GM23338 (cell line): ENCODE measurements at regions not wholly inside any gene's neighbourhood (a gene's known extent, or its start where the extent isn't known, plus 50 kb on each side); places are given as distances from the start of the nearest gene placed in this dataset.

ENCODE experiments used
- ATAC-seq: fragments of 200-7000 bp; cut with Tn5 transposase; 3 replicates; pipeline ENCODE4 v1.9.1; 2020
- DNase-seq: peaks from one replicate; pipeline ENCODE4 v3.0.0-alpha.2; 2015; ENCODE audit warnings: low spot score
- H2AFZ ChIP-seq: fragments of 200-600 bp; sonication (generic); 2 replicates; pipeline ENCODE4 v1.8.0; 2016; ENCODE audit warnings: antibody characterized with exemption, mild to moderate bottlenecking, moderate library complexity
- H3F3A ChIP-seq: fragments of 200-600 bp; sonication (generic); replicated peaks from 2 replicates; pipeline ENCODE4 v1.8.0; 2017; ENCODE audit warnings: antibody characterized with exemption, mixed run types, low read depth
- H3K27ac ChIP-seq: fragments of 200-600 bp; sonication (generic); 2 replicates; pipeline ENCODE4 v1.6.1; 2016; ENCODE audit warnings: low read depth
- H3K27me3 ChIP-seq: fragments of 200-600 bp; sonication (generic); 2 replicates; pipeline ENCODE4 v1.8.0; 2016; ENCODE audit warnings: mild to moderate bottlenecking, mixed run types, moderate library complexity; ENCODE audit not compliant: insufficient read depth
- H3K36me3 ChIP-seq: fragments of 200-600 bp; sonication (generic); 2 replicates; pipeline ENCODE4 v1.8.0; 2016; ENCODE audit warnings: mild to moderate bottlenecking; ENCODE audit not compliant: insufficient read depth
- H3K4me1 ChIP-seq: fragments of 200-600 bp; sonication (generic); 2 replicates; pipeline ENCODE4 v1.8.0; 2016; ENCODE audit warnings: mild to moderate bottlenecking, moderate library complexity; ENCODE audit not compliant: insufficient read depth
- H3K4me2 ChIP-seq: fragments of 200-600 bp; sonication (generic); 2 replicates; pipeline ENCODE4 v1.7.1; 2017; ENCODE audit warnings: mixed run types
- H3K4me3 ChIP-seq: fragments of 200-600 bp; sonication (generic); 2 replicates; pipeline ENCODE4 v1.6.1; 2016; ENCODE audit warnings: mixed run types
- H3K79me2 ChIP-seq: fragments of 200-600 bp; sonication (generic); replicated peaks from 2 replicates; pipeline ENCODE4 v1.8.0; 2017; ENCODE audit warnings: mild to moderate bottlenecking; ENCODE audit not compliant: insufficient read depth
- H3K9me2 ChIP-seq: fragments of 200-600 bp; sonication (generic); 2 replicates; pipeline ENCODE4 v1.8.0; 2017; ENCODE audit not compliant: insufficient read depth
- H4K20me1 ChIP-seq: fragments of 200-600 bp; sonication (generic); replicated peaks from 2 replicates; pipeline ENCODE4 v1.8.0; 2017; ENCODE audit warnings: mild to moderate bottlenecking; ENCODE audit not compliant: insufficient read depth
- H3K27ac Mint-ChIP-seq: 2 replicates; pipeline ENCODE4 v1.8.0; 2020; ENCODE audit warnings: inconsistent platforms, mild to moderate bottlenecking, moderate library complexity, mixed read lengths
- H3K27me3 Mint-ChIP-seq: 3 replicates; pipeline ENCODE4 v1.8.0; 2022; ENCODE audit warnings: low read depth, mild to moderate bottlenecking, moderate library complexity, mixed read lengths, inconsistent platforms; ENCODE audit not compliant: insufficient read depth, poor library complexity
- H3K36me3 Mint-ChIP-seq: 3 replicates; pipeline ENCODE4 v1.8.0; 2021; ENCODE audit warnings: low read depth, mild to moderate bottlenecking, inconsistent platforms, moderate library complexity, mixed read lengths
- H3K4me1 Mint-ChIP-seq: 3 replicates; pipeline ENCODE4 v1.8.0; 2020; ENCODE audit warnings: mild to moderate bottlenecking, inconsistent platforms, mixed read lengths
- H3K4me3 Mint-ChIP-seq: 3 replicates; pipeline ENCODE4 v1.8.0; 2021; ENCODE audit warnings: moderate library complexity, mild to moderate bottlenecking, inconsistent platforms, mixed read lengths
- H3K9me3 Mint-ChIP-seq: 3 replicates; pipeline ENCODE4 v1.8.0; 2020; ENCODE audit warnings: moderate library complexity, mild to moderate bottlenecking, inconsistent platforms, mixed read lengths
- EZH2 ChIP-seq: fragments of 200-600 bp; sonication (generic); IDR thresholded peaks from one replicate; pipeline ENCODE4 v1.8.0; 2017; ENCODE audit warnings: antibody characterized with exemption, mild to moderate bottlenecking, low read depth; ENCODE audit not compliant: unreplicated experiment
- POLR2AphosphoS5 ChIP-seq: IDR thresholded peaks from 2 replicates; pipeline ENCODE4 v1.6.1; 2016; ENCODE audit warnings: antibody characterized with exemption, low read depth
- ZNF114 ChIP-seq: fragments of 250-450 bp; sonication (Bioruptor Pico); IDR thresholded peaks from 2 replicates; pipeline ENCODE4 v1.5.0; 2020; ENCODE audit warnings: mild to moderate bottlenecking, moderate library complexity
- ZNF331 ChIP-seq: fragments of 250-450 bp; sonication (Bioruptor Pico); IDR thresholded peaks from 2 replicates; pipeline ENCODE4 v1.5.0; 2020; ENCODE audit warnings: low read depth, mild to moderate bottlenecking, moderate library complexity
- TF ChIP-seq, protein P1 (sequence below): IDR thresholded peaks from one replicate; pipeline ENCODE4 v1.6.1; 2018; ENCODE audit warnings: antibody characterized with exemption; ENCODE audit not compliant: unreplicated experiment
- TF ChIP-seq, protein P2 (sequence below), 2 experiments: fragments of 200-600 bp in 1 of 2; sonication (generic) in 1 of 2; conservative IDR thresholded peaks; 2 replicates each; pipeline versions ENCODE4 v1.5.1 to v1.6.1; 2016 to 2017; ENCODE audit warnings: antibody characterized with exemption in 2 of 2, low read depth in 2 of 2, mild to moderate bottlenecking in 2 of 2, moderate library complexity in 1 of 2
- TF ChIP-seq, protein P3 (sequence below): IDR thresholded peaks from 2 replicates; pipeline ENCODE4 v1.6.1; 2016; ENCODE audit warnings: antibody characterized with exemption

DNA sequence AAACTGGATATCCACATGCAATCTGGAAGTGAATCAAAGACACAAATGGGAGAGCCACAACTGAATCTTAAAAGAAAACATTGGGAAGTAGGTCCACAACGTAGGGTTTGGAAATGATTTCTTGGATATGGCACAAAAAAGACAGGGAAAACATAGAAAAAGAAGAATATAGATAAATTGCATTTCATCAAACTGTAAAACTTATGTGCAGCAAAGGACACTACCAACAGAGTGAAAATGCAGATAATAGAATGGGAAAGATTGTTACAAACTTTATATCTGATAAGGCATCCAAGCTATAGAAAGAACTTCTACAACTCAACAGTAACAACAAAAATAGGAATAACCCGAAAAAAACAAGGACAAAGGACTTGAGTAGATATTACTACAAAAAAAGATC, 89.6 kb downstream of the ZNF280B start:
- H3K4me1 Mint-ChIP-seq = no peaks in the 10 kb centered on the region
- no peak overlapping the region for H3K4me3 Mint-ChIP-seq
- TF ChIP-seq, protein P1, sequence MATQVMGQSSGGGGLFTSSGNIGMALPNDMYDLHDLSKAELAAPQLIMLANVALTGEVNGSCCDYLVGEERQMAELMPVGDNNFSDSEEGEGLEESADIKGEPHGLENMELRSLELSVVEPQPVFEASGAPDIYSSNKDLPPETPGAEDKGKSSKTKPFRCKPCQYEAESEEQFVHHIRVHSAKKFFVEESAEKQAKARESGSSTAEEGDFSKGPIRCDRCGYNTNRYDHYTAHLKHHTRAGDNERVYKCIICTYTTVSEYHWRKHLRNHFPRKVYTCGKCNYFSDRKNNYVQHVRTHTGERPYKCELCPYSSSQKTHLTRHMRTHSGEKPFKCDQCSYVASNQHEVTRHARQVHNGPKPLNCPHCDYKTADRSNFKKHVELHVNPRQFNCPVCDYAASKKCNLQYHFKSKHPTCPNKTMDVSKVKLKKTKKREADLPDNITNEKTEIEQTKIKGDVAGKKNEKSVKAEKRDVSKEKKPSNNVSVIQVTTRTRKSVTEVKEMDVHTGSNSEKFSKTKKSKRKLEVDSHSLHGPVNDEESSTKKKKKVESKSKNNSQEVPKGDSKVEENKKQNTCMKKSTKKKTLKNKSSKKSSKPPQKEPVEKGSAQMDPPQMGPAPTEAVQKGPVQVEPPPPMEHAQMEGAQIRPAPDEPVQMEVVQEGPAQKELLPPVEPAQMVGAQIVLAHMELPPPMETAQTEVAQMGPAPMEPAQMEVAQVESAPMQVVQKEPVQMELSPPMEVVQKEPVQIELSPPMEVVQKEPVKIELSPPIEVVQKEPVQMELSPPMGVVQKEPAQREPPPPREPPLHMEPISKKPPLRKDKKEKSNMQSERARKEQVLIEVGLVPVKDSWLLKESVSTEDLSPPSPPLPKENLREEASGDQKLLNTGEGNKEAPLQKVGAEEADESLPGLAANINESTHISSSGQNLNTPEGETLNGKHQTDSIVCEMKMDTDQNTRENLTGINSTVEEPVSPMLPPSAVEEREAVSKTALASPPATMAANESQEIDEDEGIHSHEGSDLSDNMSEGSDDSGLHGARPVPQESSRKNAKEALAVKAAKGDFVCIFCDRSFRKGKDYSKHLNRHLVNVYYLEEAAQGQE = no peak
- TF ChIP-seq, protein P2, sequence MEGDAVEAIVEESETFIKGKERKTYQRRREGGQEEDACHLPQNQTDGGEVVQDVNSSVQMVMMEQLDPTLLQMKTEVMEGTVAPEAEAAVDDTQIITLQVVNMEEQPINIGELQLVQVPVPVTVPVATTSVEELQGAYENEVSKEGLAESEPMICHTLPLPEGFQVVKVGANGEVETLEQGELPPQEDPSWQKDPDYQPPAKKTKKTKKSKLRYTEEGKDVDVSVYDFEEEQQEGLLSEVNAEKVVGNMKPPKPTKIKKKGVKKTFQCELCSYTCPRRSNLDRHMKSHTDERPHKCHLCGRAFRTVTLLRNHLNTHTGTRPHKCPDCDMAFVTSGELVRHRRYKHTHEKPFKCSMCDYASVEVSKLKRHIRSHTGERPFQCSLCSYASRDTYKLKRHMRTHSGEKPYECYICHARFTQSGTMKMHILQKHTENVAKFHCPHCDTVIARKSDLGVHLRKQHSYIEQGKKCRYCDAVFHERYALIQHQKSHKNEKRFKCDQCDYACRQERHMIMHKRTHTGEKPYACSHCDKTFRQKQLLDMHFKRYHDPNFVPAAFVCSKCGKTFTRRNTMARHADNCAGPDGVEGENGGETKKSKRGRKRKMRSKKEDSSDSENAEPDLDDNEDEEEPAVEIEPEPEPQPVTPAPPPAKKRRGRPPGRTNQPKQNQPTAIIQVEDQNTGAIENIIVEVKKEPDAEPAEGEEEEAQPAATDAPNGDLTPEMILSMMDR (conservative IDR thresholded peaks at IDR 0.05; ENCODE audit: low read depth in 2 of 2) = no peak
- TF ChIP-seq POLR2AphosphoS5 = no peak
- no peak for TF ChIP-seq EZH2
- TF ChIP-seq, protein P3, sequence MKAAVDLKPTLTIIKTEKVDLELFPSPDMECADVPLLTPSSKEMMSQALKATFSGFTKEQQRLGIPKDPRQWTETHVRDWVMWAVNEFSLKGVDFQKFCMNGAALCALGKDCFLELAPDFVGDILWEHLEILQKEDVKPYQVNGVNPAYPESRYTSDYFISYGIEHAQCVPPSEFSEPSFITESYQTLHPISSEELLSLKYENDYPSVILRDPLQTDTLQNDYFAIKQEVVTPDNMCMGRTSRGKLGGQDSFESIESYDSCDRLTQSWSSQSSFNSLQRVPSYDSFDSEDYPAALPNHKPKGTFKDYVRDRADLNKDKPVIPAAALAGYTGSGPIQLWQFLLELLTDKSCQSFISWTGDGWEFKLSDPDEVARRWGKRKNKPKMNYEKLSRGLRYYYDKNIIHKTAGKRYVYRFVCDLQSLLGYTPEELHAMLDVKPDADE = no peak
- Histone ChIP-seq H2AFZ (no peak overlapping the region), H4K20me1 (no peaks in the 10 kb centered on the region; the same call in none of the 2 replicates), H3K27me3 (peaks cover 100% of the 10 kb centered on the region), H3K4me2 (no peak overlapping the region), H3K79me2 (no peaks in the 10 kb centered on the region), H3K9me2 (no peaks in the 10 kb centered on the region), H3K27ac (no peak overlapping the region), H3K36me3 (no peaks in the 10 kb centered on the region), H3K4me1 (no peaks in the 10 kb centered on the region), H3K4me3 (no peak overlapping the region), H3F3A (no peaks in the 10 kb centered on the region)
- DNase-seq = no peak
- H3K27ac Mint-ChIP-seq = no peak overlapping the region
- no peaks in the 10 kb centered on the region for H3K9me3 Mint-ChIP-seq
- no peak for ATAC-seq
- peaks cover 94% of the 10 kb centered on the region for H3K27me3 Mint-ChIP-seq
- H3K36me3 Mint-ChIP-seq = no peaks in the 10 kb centered on the region

DNA sequence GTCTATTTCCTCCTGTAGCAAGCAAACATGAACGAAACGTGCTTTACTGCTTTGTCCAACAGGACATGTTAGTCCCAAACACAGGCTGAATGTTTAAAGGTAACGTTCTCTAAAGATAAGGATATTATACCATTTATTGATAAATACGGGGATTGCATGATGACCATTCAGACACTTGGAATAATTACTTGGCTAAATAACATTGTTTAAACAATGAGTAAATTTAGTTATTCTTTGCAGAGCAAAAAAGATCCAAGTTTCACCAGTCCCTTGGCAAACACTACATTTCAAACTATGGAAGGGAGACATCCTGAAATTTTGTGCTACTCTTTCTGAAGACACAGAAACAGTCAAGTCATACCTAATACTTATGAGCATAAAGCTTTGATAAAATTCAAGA, 88.0 kb downstream of the ZNF280B start:
- no peaks in the 10 kb centered on the region for H3K9me2 ChIP-seq
- H3K4me1 Mint-ChIP-seq = peaks cover 11% of the 10 kb centered on the region; the same call in 2 of the 3 replicates
- H3K4me2 ChIP-seq = no peak overlapping the region
- ATAC-seq (no peak), DNase-seq (no peak)
- no peaks in the 10 kb centered on the region for H3K36me3 ChIP-seq
- no peaks in the 10 kb centered on the region for H3F3A ChIP-seq
- H2AFZ ChIP-seq = no peak overlapping the region
- H3K27me3 ChIP-seq = peaks cover 100% of the 10 kb centered on the region
- no peak overlapping the region for H3K27ac Mint-ChIP-seq
- TF ChIP-seq ZNF331 (no peak), EZH2 (peak; percentile 36), ZNF114 (CRISPR knock-in tag) (no peak)
- TF ChIP-seq, protein P3 = no peak
- no peak overlapping the region for H3K4me3 Mint-ChIP-seq
- no peaks in the 10 kb centered on the region; the same call in none of the 2 replicates for H4K20me1 ChIP-seq
- no peaks in the 10 kb centered on the region for H3K79me2 ChIP-seq
- no peak overlapping the region for H3K27ac ChIP-seq
- no peaks in the 10 kb centered on the region; the same call in 2 of the 3 replicates for H3K9me3 Mint-ChIP-seq
- no peaks in the 10 kb centered on the region for H3K4me1 ChIP-seq
- no peaks in the 10 kb centered on the region for H3K36me3 Mint-ChIP-seq
- peaks cover 93% of the 10 kb centered on the region for H3K27me3 Mint-ChIP-seq
- no peak overlapping the region for H3K4me3 ChIP-seq
